Spleen (tissue), 7 donors: ENCODE measurements at regions not wholly inside any gene's neighbourhood (a gene's known extent, or its start where the extent isn't known, plus 50 kb on each side); places are given as distances from the start of the nearest gene placed in this dataset.

ENCODE experiments used
- CTCF ChIP-seq, 11 experiments: fragments of 200-600 bp in 7 of 11; fragments of 450-650 bp in 4 of 11; sonication (generic) in 4 of 11; IDR thresholded peaks in 8 of 11; conservative IDR thresholded peaks in 3 of 11; 1 replicate in 7 of 11; 2 replicates in 4 of 11; pipeline versions ENCODE4 v1.4.0 to v1.8.0; 2016 to 2021; ENCODE audit warnings: antibody characterized with exemption in 11 of 11, inconsistent platforms in 4 of 11, mild to moderate bottlenecking in 1 of 11
- POLR2A ChIP-seq, 3 donors: fragments of 450-650 bp; IDR thresholded peaks; one replicate each; pipeline ENCODE4 v1.5.1; 2017; ENCODE audit warnings: antibody characterized with exemption in 3 of 3, mild to moderate bottlenecking in 1 of 3
- POLR2AphosphoS5 ChIP-seq, 3 donors: sonication (generic); formaldehyde crosslinking; IDR thresholded peaks; one replicate each; pipeline ENCODE4 v1.5.1; 2017; ENCODE audit warnings: antibody characterized with exemption in 3 of 3
- donor health status: DM: no; HTN: no; CAD: no; lungs with moderate emphysema.
- donor health status: DM: no; HTN: no; CAD: no.
- donor health status: DM: no; HTN: no; CAD: no.

GRCh38 chr4:68735106-68735505, 64.7 kb upstream of the UGT2B15 start:
- TF ChIP-seq CTCF (IDR thresholded peaks at IDR 0.05 in 8 of 11, conservative IDR thresholded peaks at IDR 0.05 in 3 of 11) (no peak), POLR2AphosphoS5 (IDR thresholded peaks at IDR 0.05) (no peak), POLR2A (IDR thresholded peaks at IDR 0.05) (no peak)
